Glutamatergic neuron (in vitro differentiated cells): ENCODE measurements at regions not wholly inside any gene's neighbourhood (a gene's known extent, or its start where the extent isn't known, plus 50 kb on each side); places are given as distances from the start of the nearest gene placed in this dataset.
A peak's percentile ranks its signal among the peaks of the same experiment; 100 is the strongest.

Experiments
- DNase-seq: peaks from one replicate; pipeline ENCODE4 v3.0.0; 2022
- H3K27ac Mint-ChIP-seq: one replicate; pipeline ENCODE4 v1.8.0; 2020; ENCODE audit warnings: mild to moderate bottlenecking, mixed read lengths, inconsistent platforms; ENCODE audit not compliant: unreplicated experiment
- H3K27me3 Mint-ChIP-seq: one replicate; pipeline ENCODE4 v1.8.0; 2020; ENCODE audit warnings: mild to moderate bottlenecking, moderate library complexity, mixed read lengths, inconsistent platforms; ENCODE audit not compliant: unreplicated experiment
- H3K36me3 Mint-ChIP-seq: one replicate; pipeline ENCODE4 v1.8.0; 2020; ENCODE audit warnings: mild to moderate bottlenecking, mixed read lengths, inconsistent platforms; ENCODE audit not compliant: unreplicated experiment
- H3K4me1 Mint-ChIP-seq: one replicate; pipeline ENCODE4 v1.8.0; 2020; ENCODE audit warnings: mild to moderate bottlenecking, low read depth, mixed read lengths, inconsistent platforms; ENCODE audit not compliant: unreplicated experiment
- H3K4me3 Mint-ChIP-seq: one replicate; pipeline ENCODE4 v1.8.0; 2020; ENCODE audit warnings: mild to moderate bottlenecking, mixed read lengths, inconsistent platforms; ENCODE audit not compliant: unreplicated experiment
- H3K9me3 Mint-ChIP-seq: one replicate; pipeline ENCODE4 v1.8.0; 2020; ENCODE audit warnings: mild to moderate bottlenecking, moderate library complexity, mixed read lengths, inconsistent platforms; ENCODE audit not compliant: unreplicated experiment
- TF ChIP-seq, protein P1 (sequence below): fragments of 200-600 bp; sonication (generic); IDR thresholded peaks from one replicate; pipeline ENCODE4 v1.5.0; 2021; ENCODE audit not compliant: partially characterized antibody, unreplicated experiment

DNA sequence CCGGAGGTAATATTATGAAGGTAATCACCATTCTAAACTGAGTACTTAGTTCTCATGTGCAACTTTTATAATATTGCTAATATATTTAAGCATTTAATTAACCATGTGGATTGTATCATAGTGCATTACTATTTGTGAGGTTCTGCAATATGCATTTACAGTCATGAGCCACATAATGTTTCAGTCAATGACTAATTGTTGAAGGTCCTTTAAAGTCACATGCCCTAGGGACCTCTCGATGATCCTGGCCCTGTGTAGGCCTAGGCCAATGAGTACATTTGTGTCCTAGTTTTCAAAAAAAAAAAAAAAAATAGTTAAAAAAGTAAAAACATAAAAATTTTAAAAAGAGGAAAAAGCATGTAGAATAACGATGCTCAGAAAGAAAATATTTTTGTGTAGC, 298.0 kb downstream of the DSEL start:
- H3K36me3 Mint-ChIP-seq, result no peaks in the 10 kb centered on the region
- peaks cover 1% of the 10 kb centered on the region for H3K9me3 Mint-ChIP-seq
- peaks cover 19% of the 10 kb centered on the region for H3K4me1 Mint-ChIP-seq
- H3K4me3 Mint-ChIP-seq, result no peak overlapping the region
- TF ChIP-seq, protein P1, sequence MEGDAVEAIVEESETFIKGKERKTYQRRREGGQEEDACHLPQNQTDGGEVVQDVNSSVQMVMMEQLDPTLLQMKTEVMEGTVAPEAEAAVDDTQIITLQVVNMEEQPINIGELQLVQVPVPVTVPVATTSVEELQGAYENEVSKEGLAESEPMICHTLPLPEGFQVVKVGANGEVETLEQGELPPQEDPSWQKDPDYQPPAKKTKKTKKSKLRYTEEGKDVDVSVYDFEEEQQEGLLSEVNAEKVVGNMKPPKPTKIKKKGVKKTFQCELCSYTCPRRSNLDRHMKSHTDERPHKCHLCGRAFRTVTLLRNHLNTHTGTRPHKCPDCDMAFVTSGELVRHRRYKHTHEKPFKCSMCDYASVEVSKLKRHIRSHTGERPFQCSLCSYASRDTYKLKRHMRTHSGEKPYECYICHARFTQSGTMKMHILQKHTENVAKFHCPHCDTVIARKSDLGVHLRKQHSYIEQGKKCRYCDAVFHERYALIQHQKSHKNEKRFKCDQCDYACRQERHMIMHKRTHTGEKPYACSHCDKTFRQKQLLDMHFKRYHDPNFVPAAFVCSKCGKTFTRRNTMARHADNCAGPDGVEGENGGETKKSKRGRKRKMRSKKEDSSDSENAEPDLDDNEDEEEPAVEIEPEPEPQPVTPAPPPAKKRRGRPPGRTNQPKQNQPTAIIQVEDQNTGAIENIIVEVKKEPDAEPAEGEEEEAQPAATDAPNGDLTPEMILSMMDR, result no peak
- H3K27me3 Mint-ChIP-seq, result no peaks in the 10 kb centered on the region
- H3K27ac Mint-ChIP-seq, result no peak overlapping the region
- no peak for DNase-seq

DNA sequence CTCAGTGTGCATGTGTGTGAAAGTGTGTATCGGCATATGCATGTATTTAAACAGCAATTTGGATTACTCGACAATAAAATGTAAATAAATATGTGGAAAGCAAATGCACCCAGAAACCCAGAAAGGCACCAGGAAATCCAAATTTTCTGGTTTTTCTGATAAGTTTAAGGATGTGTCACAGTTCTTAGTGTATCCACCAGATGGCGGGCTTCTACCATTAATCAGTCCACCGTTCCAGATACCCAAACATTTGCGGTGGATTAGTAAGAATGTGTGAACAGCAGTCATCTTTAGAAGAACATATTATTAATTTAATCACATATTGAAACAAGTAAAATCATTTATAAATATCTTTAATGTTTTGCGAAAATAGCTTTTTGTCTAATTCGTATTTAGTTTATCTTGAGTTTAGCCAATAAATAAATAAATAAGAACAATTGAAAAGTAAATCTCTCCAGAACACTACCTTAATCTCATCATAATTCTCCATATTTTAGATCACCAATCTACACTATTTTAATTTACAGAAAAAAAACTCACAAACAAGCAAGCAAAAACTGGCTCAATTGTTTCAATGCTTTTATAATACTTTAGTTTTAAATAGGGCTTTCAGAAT, 298.9 kb downstream of the DSEL start:
- peak; percentile 40 for DNase-seq
- H3K4me3 Mint-ChIP-seq, result no peak overlapping the region
- TF ChIP-seq, protein P1, result peak; percentile 85
- no peak overlapping the region for H3K27ac Mint-ChIP-seq
- peaks cover 23% of the 10 kb centered on the region for H3K4me1 Mint-ChIP-seq
- H3K27me3 Mint-ChIP-seq, result no peaks in the 10 kb centered on the region
- peaks cover 1% of the 10 kb centered on the region for H3K9me3 Mint-ChIP-seq
- no peaks in the 10 kb centered on the region for H3K36me3 Mint-ChIP-seq

DNA sequence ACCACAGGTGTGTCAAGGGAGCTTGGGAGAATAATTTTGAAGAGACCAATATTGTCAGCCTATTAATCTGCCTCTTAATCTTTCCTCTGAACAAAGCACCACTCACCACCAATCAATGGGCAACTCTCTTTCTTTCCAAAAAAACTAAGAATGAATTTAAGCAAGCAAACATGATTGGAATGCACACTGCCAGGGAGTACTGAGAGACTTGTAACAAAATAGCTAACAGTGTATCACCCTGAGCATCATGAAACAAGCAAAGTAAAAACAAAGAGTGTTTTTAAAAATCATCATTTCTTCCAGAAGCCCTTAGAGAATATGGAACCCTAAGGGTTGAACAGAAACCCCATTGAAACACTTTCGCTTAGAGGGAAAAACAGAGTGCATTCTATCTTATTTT, 299.7 kb downstream of the DSEL start:
- no peak for DNase-seq
- H3K27ac Mint-ChIP-seq, result no peak overlapping the region
- H3K27me3 Mint-ChIP-seq, result no peaks in the 10 kb centered on the region
- H3K36me3 Mint-ChIP-seq, result no peaks in the 10 kb centered on the region
- TF ChIP-seq, protein P1, result no peak
- peaks cover 1% of the 10 kb centered on the region for H3K9me3 Mint-ChIP-seq
- H3K4me1 Mint-ChIP-seq, result peaks cover 23% of the 10 kb centered on the region
- no peak overlapping the region for H3K4me3 Mint-ChIP-seq

DNA sequence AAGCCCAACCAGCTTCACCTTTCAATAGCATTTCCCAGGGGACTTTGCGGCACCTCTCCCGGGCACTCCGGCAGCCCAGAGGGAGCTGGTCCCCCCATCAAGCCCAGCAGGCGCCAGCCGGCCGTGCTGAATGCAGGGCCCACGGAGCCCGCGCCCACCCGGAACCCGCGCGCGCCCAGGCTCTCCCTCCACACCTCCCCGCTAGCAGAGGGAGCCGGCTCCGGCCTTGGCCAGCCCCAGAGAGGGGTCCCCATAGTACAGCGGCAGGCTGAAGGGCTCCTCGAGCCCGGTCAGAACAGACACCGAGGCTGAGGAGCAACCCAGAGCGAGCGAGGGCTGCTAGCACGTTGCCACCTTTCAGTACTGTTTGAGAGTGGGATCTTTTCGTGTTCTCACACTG, 300.8 kb downstream of the DSEL start:
- Mint-ChIP-seq H3K36me3 (no peaks in the 10 kb centered on the region), H3K9me3 (peaks cover 1% of the 10 kb centered on the region), H3K4me3 (no peak overlapping the region), H3K27ac (no peak overlapping the region), H3K27me3 (no peaks in the 10 kb centered on the region), H3K4me1 (peaks cover 23% of the 10 kb centered on the region)
- no peak for DNase-seq
- TF ChIP-seq, protein P1, result no peak

DNA sequence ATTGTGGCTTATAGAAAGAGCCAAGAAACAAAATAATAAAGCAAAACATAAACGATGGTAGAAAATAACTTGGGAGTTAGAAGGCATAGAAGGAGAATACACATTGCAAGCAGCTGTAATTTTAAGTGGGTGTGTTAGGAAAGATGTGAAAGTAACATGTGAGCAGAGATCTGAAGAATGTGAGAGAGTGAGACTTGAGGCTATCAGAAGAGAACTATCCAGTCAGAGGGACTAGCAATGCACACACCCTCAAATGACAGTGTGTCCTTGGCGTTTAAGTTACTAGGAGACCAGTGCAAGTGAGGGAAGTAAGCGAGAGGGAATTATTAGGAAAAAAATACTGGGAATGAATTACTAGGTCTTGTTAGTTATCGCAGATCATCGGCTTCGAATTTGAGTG, 304.9 kb downstream of the DSEL start:
- Mint-ChIP-seq H3K27ac (no peak overlapping the region), H3K9me3 (peaks cover 1% of the 10 kb centered on the region), H3K27me3 (no peaks in the 10 kb centered on the region), H3K4me3 (no peak overlapping the region), H3K36me3 (no peaks in the 10 kb centered on the region), H3K4me1 (peaks cover 9% of the 10 kb centered on the region)
- TF ChIP-seq, protein P1, result no peak
- no peak for DNase-seq
